Endodermal cell (in vitro differentiated cells): ENCODE measurements at regions not wholly inside any gene's neighbourhood (a gene's known extent, or its start where the extent isn't known, plus 50 kb on each side); places are given as distances from the start of the nearest gene placed in this dataset.

Experiments
- DNase-seq: peaks from one replicate; pipeline ENCODE4 v3.0.0-alpha.2; 2017
- H3K27ac ChIP-seq: 2 replicates; pipeline ENCODE4 v1.5.1; 2013; ENCODE audit warnings: mild to moderate bottlenecking, low read depth, low read length, moderate library complexity
- H3K27me3 ChIP-seq: 2 replicates; pipeline ENCODE4 v1.6.1; 2013; ENCODE audit warnings: mild to moderate bottlenecking, low read length, moderate library complexity; ENCODE audit not compliant: insufficient read depth, control insufficient read depth, poor library complexity, severe bottlenecking
- H3K36me3 ChIP-seq: 2 replicates; pipeline ENCODE4 v1.7.0; 2013; ENCODE audit warnings: mild to moderate bottlenecking, low read length, moderate library complexity; ENCODE audit not compliant: control insufficient read depth, insufficient read depth
- H3K4me1 ChIP-seq: one replicate; pipeline ENCODE4 v1.7.0; 2013; ENCODE audit warnings: low read length; ENCODE audit not compliant: control insufficient read depth, insufficient read depth
- H3K4me3 ChIP-seq: 2 replicates; pipeline ENCODE4 v1.5.1; 2013; ENCODE audit warnings: mild to moderate bottlenecking, low read length, moderate library complexity
- H3K9ac ChIP-seq: 2 replicates; pipeline ENCODE4 v1.6.1; 2013; ENCODE audit warnings: mild to moderate bottlenecking, low read length, moderate library complexity; ENCODE audit not compliant: poor library complexity, severe bottlenecking; ENCODE audit errors: extremely low read depth
- H3K9me3 ChIP-seq: 2 replicates; pipeline ENCODE4 v1.6.1; 2013; ENCODE audit warnings: mild to moderate bottlenecking, low read length, moderate library complexity; ENCODE audit not compliant: control insufficient read depth
- H3K27ac Mint-ChIP-seq: 2 replicates; pipeline ENCODE4 v1.8.0; 2020; ENCODE audit warnings: mixed read lengths
- H3K27me3 Mint-ChIP-seq: 2 replicates; pipeline ENCODE4 v1.8.0; 2021; ENCODE audit warnings: mild to moderate bottlenecking, mixed read lengths; ENCODE audit not compliant: insufficient read depth
- H3K36me3 Mint-ChIP-seq: 2 replicates; pipeline ENCODE4 v1.8.0; 2020; ENCODE audit warnings: low read depth, mixed read lengths
- H3K4me1 Mint-ChIP-seq: 2 replicates; pipeline ENCODE4 v1.8.0; 2020; ENCODE audit warnings: mixed read lengths
- H3K4me3 Mint-ChIP-seq: 2 replicates; pipeline ENCODE4 v1.8.0; 2020; ENCODE audit warnings: mild to moderate bottlenecking, moderate library complexity, mixed read lengths
- H3K9me3 Mint-ChIP-seq: 2 replicates; pipeline ENCODE4 v1.8.0; 2020; ENCODE audit warnings: mild to moderate bottlenecking, mixed read lengths
- WGBS, 2 experiments: methylation state at CpG; one replicate each; pipeline versions ENCODE4 v1.1.5 to v1.1.7; 2013; ENCODE audit warnings: missing lambda C conversion rate in 2 of 2, mixed read lengths in 1 of 2; ENCODE audit not compliant: insufficient coverage in 1 of 2, insufficient read length in 1 of 2; 5-methylcytosine and 5-hydroxymethylcytosine counted together
- TF ChIP-seq, protein P1 (sequence below): fragments of 200-600 bp; sonication (generic); conservative IDR thresholded peaks from 2 replicates; pipeline ENCODE4 v1.5.0; 2021; ENCODE audit warnings: antibody characterized with exemption, mild to moderate bottlenecking

DNA sequence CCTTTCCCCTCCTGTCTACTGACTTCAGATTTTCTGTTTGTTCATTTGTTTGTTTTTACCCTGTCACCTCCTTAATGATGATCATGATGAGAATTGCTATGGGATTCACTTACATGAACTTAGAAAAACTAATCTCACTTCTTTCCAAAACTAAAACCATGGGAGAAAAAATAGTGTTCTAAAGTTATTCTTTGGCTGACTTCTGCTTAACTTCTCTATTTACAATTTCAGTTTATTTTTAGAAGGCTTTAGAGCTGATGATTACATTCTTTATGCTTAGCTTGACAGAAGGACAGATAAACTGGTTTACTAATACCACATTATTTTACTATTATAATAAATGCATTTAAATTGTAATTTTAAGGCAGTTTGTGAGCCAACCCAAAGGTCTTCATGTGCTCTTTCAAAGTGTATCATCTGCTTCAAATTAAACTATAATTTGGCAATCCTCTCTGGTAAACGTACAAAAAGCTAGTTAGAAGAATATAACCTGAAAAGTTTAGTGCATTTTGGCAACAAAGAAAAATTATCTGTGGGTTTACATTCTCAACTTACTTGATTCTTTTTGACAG lies 676.8 kb upstream of the UBE2E2 start:
- Mint-ChIP-seq H3K4me1 (no peaks in the 10 kb centered on the region), H3K4me3 (no peak overlapping the region), H3K27ac (no peak overlapping the region), H3K36me3 (no peaks in the 10 kb centered on the region), H3K27me3 (no peaks in the 10 kb centered on the region), H3K9me3 (peaks cover 9% of the 10 kb centered on the region)
- no peak for DNase-seq
- Histone ChIP-seq H3K9me3 (no peaks in the 10 kb centered on the region), H3K27ac (no peak overlapping the region), H3K4me1 (no peaks in the 10 kb centered on the region), H3K4me3 (no peak overlapping the region), H3K9ac (no peak overlapping the region), H3K36me3 (no peaks in the 10 kb centered on the region), H3K27me3 (no peaks in the 10 kb centered on the region)
- TF ChIP-seq, protein P1, sequence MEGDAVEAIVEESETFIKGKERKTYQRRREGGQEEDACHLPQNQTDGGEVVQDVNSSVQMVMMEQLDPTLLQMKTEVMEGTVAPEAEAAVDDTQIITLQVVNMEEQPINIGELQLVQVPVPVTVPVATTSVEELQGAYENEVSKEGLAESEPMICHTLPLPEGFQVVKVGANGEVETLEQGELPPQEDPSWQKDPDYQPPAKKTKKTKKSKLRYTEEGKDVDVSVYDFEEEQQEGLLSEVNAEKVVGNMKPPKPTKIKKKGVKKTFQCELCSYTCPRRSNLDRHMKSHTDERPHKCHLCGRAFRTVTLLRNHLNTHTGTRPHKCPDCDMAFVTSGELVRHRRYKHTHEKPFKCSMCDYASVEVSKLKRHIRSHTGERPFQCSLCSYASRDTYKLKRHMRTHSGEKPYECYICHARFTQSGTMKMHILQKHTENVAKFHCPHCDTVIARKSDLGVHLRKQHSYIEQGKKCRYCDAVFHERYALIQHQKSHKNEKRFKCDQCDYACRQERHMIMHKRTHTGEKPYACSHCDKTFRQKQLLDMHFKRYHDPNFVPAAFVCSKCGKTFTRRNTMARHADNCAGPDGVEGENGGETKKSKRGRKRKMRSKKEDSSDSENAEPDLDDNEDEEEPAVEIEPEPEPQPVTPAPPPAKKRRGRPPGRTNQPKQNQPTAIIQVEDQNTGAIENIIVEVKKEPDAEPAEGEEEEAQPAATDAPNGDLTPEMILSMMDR: no peak
- 82% methylated on average over 1 of the region's 1 CpG; no CpG with 5 or more reads in 1 of the 2 experiments for WGBS, 2 experiments

GRCh38 chr3:22536541-22536940 lies 666.6 kb upstream of the UBE2E2 start:
- peaks cover 5% of the 10 kb centered on the region for H3K4me1 Mint-ChIP-seq
- WGBS, 2 experiments: 81% methylated on average over 1 of the region's 1 CpG; no CpG with 5 or more reads in 1 of the 2 experiments
- Histone ChIP-seq H3K4me3 (no peak overlapping the region), H3K27ac (no peak overlapping the region), H3K36me3 (no peaks in the 10 kb centered on the region), H3K9ac (no peak overlapping the region), H3K9me3 (no peaks in the 10 kb centered on the region), H3K27me3 (no peaks in the 10 kb centered on the region), H3K4me1 (peaks cover 4% of the 10 kb centered on the region)
- TF ChIP-seq, protein P1: no peak
- H3K27me3 Mint-ChIP-seq: no peaks in the 10 kb centered on the region
- H3K27ac Mint-ChIP-seq: no peak overlapping the region
- H3K4me3 Mint-ChIP-seq: no peak overlapping the region
- no peak for DNase-seq
- H3K9me3 Mint-ChIP-seq: no peaks in the 10 kb centered on the region
- H3K36me3 Mint-ChIP-seq: no peaks in the 10 kb centered on the region

- Histone ChIP-seq H3K27ac (no peak overlapping the region), H3K4me3 (no peak overlapping the region), H3K4me1 (peaks cover 4% of the 10 kb centered on the region), H3K36me3 (no peaks in the 10 kb centered on the region), H3K9me3 (no peaks in the 10 kb centered on the region), H3K9ac (no peak overlapping the region), H3K27me3 (no peaks in the 10 kb centered on the region)
- H3K27me3 Mint-ChIP-seq: no peaks in the 10 kb centered on the region
- peaks cover 5% of the 10 kb centered on the region for H3K4me1 Mint-ChIP-seq
- H3K4me3 Mint-ChIP-seq: no peak overlapping the region
- DNase-seq: no peak
- TF ChIP-seq, protein P1: no peak
- 75% methylated on average over 1 of the region's 1 CpG; no CpG with 5 or more reads in 1 of the 2 experiments for WGBS, 2 experiments
- H3K9me3 Mint-ChIP-seq: no peaks in the 10 kb centered on the region
- H3K27ac Mint-ChIP-seq: no peak overlapping the region
- H3K36me3 Mint-ChIP-seq: no peaks in the 10 kb centered on the region
These were observed 665.6 kb upstream of the UBE2E2 start for GRCh38 chr3:22537560-22537959.
